ENCODE measurements at regions not wholly inside any gene's neighbourhood (a gene's known extent, or its start where the extent isn't known, plus 50 kb on each side); places are given as distances from the start of the nearest gene placed in this dataset.

- no peak for DNase-seq
These were observed 88.8 kb upstream of the ABI3BP start for GRCh38 chr3:101081999-101082398.

- DNase-seq = no peak
These were observed 88.2 kb upstream of the ABI3BP start for GRCh38 chr3:101081446-101081845.

- no peak for DNase-seq
These were observed 84.3 kb upstream of the ABI3BP start for GRCh38 chr3:101077361-101078011.

- no peak for DNase-seq
These were observed 81.3 kb upstream of the ABI3BP start for GRCh38 chr3:101074518-101074917.

- no peak for DNase-seq
These were observed 79.1 kb upstream of the ABI3BP start for GRCh38 chr3:101072300-101072699.

- no peak for DNase-seq
These were observed 77.5 kb upstream of the ABI3BP start for GRCh38 chr3:101070799-101071121.

- peak in 2 of 14 donors; percentile 1 for DNase-seq
These were observed 76.9 kb upstream of the ABI3BP start for GRCh38 chr3:101069901-101070798.

GRCh38 chr3:101068876-101069606, 75.8 kb upstream of the ABI3BP start:
- no peak for DNase-seq

GRCh38 chr3:101066711-101067129, 73.5 kb upstream of the ABI3BP start:
- peak in 2 of 14 donors; percentile 2 to 3 for DNase-seq

GRCh38 chr3:101065962-101066361, 72.7 kb upstream of the ABI3BP start:
- no peak for DNase-seq

GRCh38 chr3:101063401-101063800, 70.2 kb upstream of the ABI3BP start:
- DNase-seq = no peak

- DNase-seq = no peak
These were observed 68.1 kb upstream of the ABI3BP start for GRCh38 chr3:101061312-101061711.

GRCh38 chr3:101050866-101051265, 57.6 kb upstream of the ABI3BP start:
- DNase-seq = no peak

- DNase-seq = no peak
These were observed 56.8 kb upstream of the ABI3BP start for GRCh38 chr3:101050046-101050445.

- no peak for DNase-seq
These were observed 56.3 kb upstream of the ABI3BP start for GRCh38 chr3:101049532-101049931.

GRCh38 chr3:101043687-101044078, 50.5 kb upstream of the ABI3BP start:
- DNase-seq = no peak

- DNase-seq = no peak
These were observed 49.9 kb upstream of the ABI3BP start for GRCh38 chr3:101042996-101043686.

All from C1 segment of cervical spinal cord (tissue), 14 donors.